ENCODE measurements at regions not wholly inside any gene's neighbourhood (a gene's known extent, or its start where the extent isn't known, plus 50 kb on each side); places are given as distances from the start of the nearest gene placed in this dataset.
"Not testable (repeated sequence)": the region's sequence is repeated elsewhere in the genome, so short reads cannot be mapped to it uniquely, and the experiment has no call there.

DNA sequence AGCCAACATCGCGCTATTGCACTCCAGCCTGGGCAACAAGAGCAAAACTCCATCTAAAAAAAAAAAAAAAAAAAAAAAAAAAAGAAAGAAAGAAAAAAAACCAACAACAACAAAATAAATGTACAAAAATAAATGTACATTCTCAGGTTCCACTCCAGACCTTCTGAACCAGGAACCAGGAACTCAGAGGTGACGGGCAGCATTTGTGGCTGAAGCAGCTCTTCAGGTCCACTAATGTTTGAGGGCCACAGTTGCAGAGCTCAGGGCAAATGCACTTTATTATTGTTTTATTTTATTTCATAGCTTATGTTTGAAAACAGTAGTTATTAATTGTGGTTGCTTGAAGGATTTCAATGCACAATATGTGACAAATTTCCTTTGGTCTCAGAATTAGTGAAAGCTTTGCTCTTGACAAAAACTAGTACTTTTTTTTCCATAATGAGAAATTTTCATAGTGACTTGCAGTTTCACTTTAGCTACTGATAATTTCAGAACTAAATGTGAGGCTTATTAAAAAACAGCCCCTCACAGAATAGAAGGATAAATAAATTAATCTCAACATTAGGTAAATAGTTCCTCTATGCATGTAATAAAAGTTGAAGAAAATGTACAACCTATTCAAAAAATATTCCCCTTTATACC, 378.4 kb upstream of the SPHKAP start:
- no peak for DNase-seq

GRCh38 chr2:228556717-228557116, 375.2 kb upstream of the SPHKAP start:
- no peak for DNase-seq

- no peak for DNase-seq
Measured at GRCh38 chr2:228549441-228550007, 368.0 kb upstream of the SPHKAP start.

DNA sequence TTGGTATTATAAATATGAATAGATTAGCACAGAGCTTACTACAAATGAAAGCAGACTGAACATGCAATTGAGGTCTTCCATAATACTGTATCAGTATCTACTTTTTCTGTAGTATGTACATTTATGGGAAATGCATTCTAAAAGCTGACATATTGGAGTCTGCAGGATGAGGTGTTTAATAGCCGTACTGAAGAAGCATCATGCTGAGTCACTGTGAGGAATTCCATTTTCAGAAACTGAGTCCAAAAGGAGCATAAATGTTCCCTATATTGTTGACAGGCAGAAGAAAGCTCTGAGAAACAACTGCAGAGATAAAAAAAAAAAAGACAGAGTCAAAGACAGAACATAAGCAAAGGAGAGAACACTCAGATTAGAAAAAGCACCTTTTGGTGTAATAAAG, 366.7 kb upstream of the SPHKAP start:
- no peak for DNase-seq

DNA sequence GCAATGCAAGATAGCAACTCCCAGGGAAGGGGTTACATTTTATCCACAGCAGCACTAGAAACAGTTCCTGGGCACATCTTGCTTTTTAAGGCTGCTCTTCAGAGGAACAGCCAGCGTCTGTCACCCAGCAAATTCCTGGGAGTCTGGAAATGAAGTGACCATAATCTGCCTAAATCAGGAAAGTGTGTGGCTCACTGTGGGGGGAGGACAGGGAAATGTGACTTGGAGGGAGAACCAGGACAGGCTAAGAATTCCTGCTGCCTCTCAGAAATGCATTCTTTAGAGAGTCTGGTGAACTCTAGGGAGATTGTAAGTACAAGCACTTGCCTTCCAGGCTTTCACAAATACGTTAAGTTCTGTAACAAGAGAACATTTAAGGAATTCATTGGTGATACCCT, 364.3 kb upstream of the SPHKAP start:
- DNase-seq, result no peak

DNA sequence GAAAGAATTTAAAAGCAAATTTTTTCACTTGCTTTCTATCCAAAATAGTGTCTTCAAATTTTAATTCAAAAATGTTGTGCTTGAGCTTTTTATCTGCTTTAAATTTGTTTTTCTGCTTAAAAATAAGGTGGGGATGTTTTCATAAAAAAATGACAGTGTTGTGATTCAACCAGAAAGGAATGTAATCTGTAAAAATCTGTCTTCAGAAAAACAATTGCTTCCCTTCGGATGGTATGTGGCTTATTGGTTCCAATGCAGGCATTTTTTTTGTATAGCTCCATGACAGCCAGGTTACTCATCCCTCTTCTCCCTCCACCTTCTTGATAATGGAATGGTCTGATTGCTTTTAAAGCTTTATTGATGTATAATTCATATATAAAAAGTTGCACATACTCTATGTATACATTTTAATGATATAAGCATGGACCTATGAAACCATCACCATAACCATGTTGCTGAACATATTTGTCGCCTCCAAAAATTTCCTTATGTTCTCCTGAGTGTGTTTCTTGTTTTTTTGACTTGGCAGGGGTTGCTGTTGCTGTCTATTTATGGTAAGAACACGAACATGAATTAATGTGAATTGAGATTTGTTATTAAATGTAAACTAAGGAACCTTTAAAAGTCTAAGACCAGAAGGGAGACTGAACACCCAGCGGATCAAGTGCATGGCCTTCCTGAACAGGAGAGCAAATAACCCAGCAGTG, 363.7 kb upstream of the SPHKAP start:
- DNase-seq, result no peak

GRCh38 chr2:228543117-228543516, 361.6 kb upstream of the SPHKAP start:
- DNase-seq, result no peak

DNA sequence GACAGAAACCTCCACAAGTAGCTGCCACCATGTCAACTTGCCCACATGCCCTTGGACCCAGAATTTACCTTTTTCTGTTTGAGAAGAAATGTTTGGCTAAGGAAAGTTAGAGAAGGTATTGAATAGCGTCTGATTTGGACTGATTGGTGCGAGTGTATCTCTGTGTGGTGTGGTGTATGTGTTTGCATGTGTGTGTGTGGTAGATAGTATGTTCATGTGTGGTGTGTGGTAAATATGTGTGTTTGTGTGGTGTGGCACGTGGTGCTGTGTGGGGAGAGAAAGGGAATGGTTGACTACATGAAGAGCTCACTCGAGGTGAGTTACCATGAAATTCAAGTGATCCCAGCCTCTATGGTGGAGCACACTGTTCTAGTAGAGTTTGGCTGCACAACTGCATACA, 360.8 kb upstream of the SPHKAP start:
- no peak for DNase-seq

- no peak for DNase-seq
Measured at GRCh38 chr2:228541789-228542188, 360.3 kb upstream of the SPHKAP start.

GRCh38 chr2:228540976-228541375, 359.5 kb upstream of the SPHKAP start:
- no peak for DNase-seq

DNA sequence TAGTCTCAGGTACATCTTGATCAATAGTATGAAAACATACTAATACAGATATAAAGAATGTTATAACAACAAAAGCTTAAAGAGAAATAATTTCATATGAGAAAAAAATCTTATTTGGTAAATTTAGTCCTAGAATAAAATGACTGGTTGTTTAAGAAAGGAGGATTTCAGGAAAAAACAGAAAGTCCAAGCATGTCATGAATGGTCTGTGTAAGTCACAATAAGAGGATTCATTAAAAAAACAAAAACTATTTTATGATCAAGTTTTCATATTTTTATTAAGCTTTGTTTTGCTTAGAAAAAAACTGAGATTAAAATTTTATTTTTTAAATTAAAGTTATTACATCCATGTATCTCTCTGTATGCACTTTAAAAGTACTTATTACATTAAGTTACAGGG, 353.9 kb upstream of the SPHKAP start:
- peak in 1 of 2 experiments; percentile 20 for DNase-seq

DNA sequence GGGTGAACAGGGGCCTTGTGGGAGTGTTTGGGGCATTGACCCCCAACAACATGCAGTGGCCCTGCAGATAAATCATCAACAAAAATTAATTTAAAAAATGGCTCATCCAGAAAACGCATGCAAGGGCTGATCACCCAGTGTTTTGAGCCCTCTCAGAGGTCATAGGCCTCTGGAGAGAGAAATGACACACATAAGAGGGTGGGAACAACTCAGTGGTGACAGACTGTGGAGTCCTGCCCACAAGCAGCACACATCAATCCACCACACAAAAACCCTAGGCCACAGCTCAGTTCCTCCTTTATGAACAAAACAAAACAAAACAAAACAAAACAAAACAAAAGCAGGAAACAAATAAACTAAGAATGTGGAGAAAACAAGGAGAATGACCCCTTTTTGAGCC, 351.7 kb upstream of the SPHKAP start:
- no peak for DNase-seq

DNA sequence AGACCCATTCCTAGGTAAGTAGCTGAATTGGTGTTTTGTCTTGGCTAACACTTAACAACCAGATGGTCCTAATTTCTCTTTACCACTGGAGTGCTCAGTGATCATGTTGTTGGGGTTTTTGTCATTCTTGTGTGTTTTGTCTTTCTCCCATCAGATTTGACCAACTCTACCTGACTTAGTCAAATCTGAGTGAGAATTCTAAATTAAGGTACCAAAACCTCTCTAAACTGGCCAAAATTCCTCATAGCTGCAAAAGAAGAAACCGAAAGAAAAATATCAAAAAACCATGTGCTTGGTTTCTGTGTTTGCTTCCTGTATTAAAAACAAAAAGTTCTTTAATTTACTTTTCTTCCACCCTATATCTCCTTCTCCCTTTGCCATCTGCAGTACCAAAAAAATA, 350.7 kb upstream of the SPHKAP start:
- DNase-seq, result no peak

- DNase-seq, result no peak
Measured at GRCh38 chr2:228527197-228527881, 345.9 kb upstream of the SPHKAP start.

- DNase-seq, result no peak
Measured at GRCh38 chr2:228526687-228527086, 345.2 kb upstream of the SPHKAP start.

DNA sequence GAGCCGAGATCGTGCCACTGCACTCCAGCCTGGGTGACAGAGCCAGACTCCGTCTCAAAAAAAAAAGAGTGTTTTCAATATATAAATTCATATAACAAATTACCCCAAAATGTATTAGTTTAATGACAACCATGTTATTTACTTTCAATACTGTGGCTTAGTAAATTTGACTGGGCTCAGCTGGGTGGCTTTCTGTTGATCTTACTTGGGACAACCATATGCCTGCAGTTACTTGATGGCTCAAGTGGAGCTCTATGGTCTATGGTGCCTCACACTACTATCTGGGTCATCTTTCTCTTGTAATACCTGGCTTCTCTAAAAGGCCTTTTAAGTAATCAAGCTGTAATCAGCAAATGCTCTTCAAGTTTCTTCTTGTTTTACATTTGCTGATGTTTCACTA, 341.5 kb upstream of the SPHKAP start:
- DNase-seq, result no peak

DNA sequence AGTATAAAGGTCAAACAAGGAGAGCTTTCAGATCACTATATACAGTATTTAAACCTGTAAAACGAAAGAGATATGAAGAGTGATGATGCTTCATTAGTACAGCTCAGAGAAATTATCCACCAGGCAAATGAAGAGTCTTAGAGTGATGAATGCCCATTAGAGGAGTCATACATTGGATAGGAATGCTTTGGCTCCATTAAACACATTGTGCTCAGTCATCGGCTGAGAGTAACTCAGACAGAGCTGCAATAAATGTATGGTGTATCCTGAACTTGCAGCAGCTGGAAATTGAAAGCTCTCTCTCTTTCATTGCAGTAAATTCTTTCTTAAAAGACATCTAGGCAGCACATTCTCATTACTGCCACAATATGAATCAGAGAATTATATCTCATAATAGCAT, 340.8 kb upstream of the SPHKAP start:
- no peak for DNase-seq

DNA sequence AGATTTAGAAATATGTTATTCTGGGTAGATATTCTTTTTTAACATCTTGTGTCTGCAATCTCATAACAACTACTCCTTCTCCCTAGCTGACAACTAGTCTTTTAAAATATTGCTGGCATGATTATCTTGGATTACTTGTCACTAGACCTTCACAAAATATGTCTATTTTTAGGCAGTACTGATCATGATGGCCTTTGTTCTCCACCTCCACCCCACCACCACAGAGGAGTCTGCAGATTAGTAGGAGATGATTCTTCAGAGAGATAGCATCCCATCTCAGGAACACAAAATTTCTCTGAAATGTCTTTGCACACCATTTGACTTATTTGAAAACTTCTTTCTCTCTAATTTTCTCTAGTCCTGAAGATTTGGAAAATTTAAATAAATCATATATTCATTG, 338.1 kb upstream of the SPHKAP start:
- no peak for DNase-seq

DNA sequence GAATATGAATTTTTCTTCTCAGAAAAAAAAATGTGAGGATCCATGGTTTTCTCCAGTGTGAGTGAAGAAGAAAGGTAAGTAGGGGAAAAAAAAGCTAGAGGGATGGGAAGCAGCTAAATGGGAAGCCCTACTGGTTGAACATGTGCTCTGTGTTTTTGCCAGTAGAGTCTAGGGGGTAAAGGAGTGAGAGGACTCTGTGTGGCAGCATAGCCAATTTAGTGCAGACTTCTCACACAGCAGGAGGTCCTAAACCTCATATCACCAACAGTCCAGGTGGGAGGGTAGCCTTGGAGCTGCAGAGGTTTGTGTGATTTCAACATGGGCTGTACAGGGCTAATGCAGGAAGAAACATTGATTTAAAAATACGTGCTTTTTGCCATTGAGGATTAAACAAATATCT, 334.5 kb upstream of the SPHKAP start:
- DNase-seq, result no peak

DNA sequence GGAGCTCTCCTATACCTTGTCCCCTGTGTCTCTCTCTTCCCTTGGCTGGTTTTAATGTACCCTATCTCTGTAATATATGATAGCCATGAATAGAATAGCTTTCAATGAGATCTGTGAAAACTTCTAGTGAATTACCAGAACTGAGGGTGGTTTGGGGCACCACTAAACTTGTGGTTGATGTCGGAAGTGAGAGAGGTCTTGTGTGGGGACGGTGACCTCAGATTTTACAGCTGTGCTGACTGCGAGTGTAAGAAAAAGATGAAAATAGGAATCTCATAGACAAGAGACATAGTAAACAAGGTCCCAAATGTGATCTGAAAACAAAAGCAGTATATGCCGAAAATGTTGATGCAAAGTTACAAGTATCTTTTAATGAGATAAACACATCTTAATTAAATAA, 332.0 kb upstream of the SPHKAP start:
- not testable (repeated sequence) for DNase-seq

DNA sequence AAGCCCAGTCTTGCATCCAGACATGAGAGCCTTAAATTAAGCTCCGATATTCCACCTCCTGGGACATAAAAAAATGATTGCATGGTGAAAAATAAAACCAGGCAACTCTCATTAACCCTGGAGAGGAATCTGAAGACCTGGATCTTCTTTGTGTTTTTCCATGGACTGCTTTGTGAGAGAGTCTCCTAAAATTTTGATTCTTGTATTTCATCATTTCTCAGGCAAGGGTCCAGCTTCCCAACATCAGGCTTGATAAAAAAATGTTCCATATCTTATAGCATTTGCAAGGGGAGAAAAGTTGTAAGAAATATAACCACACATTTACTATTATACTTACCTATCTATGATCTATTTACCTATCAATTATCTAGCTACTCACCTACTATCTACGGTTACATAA, 327.5 kb upstream of the SPHKAP start:
- DNase-seq, result no peak

DNA sequence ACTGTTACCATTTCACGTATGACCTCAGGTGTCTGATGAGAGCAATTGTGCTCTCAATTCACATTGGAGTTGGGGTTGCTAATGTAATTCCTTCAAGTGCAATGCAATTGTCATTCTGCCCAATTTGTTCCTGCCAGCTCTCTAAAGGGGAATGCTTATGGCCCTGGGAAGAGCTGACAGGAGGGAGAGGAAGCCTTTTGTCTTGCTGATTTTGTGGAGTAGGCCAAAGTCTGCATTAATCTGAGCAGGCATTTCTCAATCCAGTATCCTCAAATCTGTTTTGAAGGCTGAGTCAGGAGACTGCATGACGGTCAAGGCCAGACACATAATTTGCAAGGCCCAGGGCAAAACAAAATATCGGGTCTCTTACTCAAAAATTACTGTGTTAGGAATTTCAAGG, 326.4 kb upstream of the SPHKAP start:
- no peak for DNase-seq

DNA sequence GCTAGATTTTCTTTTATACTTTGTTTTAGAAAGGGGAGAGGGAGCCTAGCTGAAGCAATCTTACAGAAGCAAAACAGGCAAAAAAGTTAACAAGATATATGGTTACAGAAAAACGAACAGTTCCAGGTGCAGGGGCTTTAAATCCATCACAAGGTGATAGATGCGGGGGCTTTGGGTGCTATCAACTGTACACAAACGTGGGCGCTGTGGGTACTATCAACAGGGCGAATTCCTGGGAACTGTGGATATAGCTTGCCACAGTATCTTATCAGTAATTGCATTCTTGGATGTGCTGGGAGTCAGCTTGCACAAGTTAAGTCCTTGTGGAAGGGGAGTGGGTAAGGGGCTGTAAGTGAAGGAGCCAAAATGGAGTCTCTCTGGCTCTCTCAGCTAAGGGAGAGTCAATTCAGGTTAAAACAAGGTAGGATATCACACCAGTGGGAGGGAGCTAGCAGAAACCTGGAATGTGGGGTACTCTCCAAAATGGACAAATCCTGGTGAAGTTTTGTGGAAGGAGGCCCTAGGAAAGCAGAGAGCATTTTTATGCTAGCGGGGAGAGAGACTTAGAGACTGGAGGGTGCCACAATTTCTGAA, 325.8 kb upstream of the SPHKAP start:
- DNase-seq, result no peak

- DNase-seq, result no peak
Measured at GRCh38 chr2:228503731-228504130, 322.2 kb upstream of the SPHKAP start.

Measured in NCI-H187 (cell line).